ENCODE measurements at regions not wholly inside any gene's neighbourhood (a gene's known extent, or its start where the extent isn't known, plus 50 kb on each side); places are given as distances from the start of the nearest gene placed in this dataset.

DNA sequence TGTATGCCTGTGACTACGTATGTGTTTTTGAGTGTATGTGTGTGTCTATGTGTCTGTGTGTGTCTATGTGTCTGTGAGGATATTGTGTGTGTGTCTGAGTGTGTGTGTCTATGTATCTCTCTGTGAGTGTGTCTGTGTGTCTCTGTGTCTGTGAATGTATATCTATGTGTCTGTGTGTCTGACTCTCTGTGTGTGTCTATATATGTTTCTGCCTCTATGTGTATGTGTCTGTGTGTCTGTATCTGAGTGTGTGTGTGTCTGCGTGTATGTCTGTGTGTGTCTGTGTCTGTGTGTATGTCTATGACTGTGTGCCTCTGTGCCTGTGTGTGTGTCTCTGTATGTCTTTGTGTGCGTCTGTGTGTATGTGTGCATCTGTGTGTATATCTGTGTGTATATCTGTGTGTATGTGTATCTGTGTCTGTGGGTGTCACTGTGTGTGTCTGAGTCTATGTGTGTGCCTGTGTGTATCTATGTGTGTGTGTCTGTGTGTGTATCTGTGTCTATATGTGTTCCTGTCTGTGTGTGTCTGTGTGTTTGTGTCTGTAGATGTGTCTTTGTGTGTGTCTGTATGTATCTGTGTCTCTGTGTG is 172.7 kb downstream of the MYCN start:
- DNase-seq (ENCODE audit: low read depth) = no peak
- TF ChIP-seq, protein P1, sequence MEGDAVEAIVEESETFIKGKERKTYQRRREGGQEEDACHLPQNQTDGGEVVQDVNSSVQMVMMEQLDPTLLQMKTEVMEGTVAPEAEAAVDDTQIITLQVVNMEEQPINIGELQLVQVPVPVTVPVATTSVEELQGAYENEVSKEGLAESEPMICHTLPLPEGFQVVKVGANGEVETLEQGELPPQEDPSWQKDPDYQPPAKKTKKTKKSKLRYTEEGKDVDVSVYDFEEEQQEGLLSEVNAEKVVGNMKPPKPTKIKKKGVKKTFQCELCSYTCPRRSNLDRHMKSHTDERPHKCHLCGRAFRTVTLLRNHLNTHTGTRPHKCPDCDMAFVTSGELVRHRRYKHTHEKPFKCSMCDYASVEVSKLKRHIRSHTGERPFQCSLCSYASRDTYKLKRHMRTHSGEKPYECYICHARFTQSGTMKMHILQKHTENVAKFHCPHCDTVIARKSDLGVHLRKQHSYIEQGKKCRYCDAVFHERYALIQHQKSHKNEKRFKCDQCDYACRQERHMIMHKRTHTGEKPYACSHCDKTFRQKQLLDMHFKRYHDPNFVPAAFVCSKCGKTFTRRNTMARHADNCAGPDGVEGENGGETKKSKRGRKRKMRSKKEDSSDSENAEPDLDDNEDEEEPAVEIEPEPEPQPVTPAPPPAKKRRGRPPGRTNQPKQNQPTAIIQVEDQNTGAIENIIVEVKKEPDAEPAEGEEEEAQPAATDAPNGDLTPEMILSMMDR (IDR thresholded peaks at IDR 0.05; ENCODE audit: control insufficient read depth, extremely low read depth, insufficient read depth) = no peak
- H3K4me3 ChIP-seq (ENCODE audit: low read depth, low read length) = no peak overlapping the region

DNA sequence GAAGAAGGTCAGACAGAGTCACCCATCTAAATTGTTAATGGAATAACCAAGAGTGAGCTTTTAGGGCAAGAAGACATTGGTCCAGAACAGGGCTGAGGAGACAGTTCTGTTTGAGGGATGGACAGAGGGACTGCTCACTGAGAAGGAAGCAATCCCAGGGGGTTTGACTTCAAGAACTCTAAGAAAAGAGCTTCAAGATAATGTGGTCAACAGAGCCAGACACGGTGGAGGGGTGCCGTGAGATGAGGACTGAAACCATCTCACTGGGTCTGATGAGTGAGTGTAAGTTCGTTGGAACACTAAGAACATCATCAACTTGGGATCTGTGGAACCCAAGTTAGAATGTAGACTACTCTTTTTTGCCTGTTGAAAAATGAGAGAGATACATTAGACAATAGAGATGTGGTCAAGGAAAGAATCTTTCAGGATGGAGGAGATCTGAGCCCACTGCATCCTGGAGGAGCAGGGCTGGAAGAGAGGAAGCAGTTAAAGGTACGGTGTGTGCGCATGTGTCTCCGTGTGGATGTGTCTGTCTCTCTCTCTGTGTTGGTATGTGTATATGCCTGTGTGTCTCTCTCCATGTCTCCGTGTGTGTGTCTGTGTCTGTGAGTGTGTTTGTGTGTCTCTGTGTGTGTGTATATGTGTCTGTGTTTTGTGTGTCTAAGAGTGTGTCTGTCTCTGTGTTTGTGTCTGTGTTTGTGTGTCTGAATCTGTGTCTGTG is 172.1 kb downstream of the MYCN start:
- H3K4me3 ChIP-seq (ENCODE audit: low read depth, low read length) = no peak overlapping the region
- no peak for DNase-seq (ENCODE audit: low read depth)
- TF ChIP-seq, protein P1 (IDR thresholded peaks at IDR 0.05; ENCODE audit: control insufficient read depth, extremely low read depth, insufficient read depth) = no peak

DNA sequence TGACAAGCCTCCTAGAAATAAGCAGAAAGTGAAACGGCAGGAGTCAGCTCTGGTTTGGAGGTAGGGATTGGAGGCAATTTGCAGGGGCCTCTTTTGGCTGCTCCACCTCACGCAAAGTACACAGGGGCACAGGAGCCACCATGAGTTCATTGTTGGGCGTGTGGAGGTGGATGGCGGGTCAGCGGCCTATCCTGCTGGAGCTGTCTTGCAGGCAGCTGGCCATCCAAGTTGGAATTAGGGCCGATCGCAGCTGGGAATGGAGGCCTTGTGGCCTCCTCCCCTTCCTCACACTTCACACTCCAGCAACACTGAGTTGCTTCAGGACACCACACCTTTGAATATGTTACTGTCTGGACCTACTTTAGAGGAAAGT is 171.5 kb downstream of the MYCN start:
- TF ChIP-seq, protein P1 (IDR thresholded peaks at IDR 0.05; ENCODE audit: control insufficient read depth, extremely low read depth, insufficient read depth) = no peak
- DNase-seq (ENCODE audit: low read depth) = no peak
- H3K4me3 ChIP-seq (ENCODE audit: low read depth, low read length) = no peak overlapping the region

DNA sequence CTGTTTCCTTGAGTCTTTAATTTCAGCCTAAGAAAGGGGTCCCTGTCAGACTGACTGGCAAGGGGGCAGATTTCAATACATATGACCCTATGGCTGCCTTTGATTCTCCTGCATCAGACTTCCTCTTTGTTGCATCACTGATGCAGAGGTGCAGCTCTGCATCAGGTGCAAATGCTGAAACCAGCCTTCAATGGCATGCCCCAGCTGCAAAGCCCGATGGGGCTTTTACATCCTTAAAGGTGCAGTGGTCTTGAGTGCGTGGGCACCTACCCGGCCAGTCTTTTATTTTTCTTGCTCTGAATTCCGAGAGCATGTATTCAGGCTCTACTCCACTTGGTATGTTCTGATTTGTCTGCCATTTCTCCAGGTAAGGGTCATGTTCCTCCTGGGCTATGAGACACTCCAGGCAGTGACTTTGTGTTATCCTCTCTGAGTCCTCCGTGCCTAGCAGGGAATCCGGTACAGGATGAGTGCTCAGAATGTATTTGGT is 169.5 kb downstream of the MYCN start:
- no peak overlapping the region for H3K4me3 ChIP-seq (ENCODE audit: low read depth, low read length)
- TF ChIP-seq, protein P1 (IDR thresholded peaks at IDR 0.05; ENCODE audit: control insufficient read depth, extremely low read depth, insufficient read depth) = no peak
- DNase-seq (ENCODE audit: low read depth) = no peak

DNA sequence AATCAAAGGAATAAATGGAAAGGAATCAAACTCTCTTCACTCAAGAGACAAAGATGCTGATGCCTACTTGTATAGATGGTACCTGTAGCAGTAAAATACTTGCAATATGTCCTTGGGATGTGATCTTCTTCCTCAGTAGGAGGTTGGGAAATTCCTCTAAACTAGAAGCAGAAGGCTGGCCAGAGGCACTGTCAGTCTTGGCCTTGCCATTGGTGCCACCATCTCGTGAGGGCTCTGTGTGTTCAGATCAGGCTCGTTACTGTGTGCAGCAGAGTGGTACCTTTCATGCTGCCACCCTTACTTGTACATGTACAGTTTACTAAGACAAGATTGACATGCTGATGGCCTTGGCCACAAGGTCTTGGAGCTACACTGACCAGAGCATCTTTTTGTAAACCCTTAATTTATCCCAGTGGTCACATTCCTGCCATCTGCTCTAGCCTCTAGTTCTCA is 169.0 kb downstream of the MYCN start:
- no peak for DNase-seq (ENCODE audit: low read depth)
- no peak overlapping the region for H3K4me3 ChIP-seq (ENCODE audit: low read depth, low read length)
- TF ChIP-seq, protein P1 (IDR thresholded peaks at IDR 0.05; ENCODE audit: control insufficient read depth, extremely low read depth, insufficient read depth) = no peak

DNA sequence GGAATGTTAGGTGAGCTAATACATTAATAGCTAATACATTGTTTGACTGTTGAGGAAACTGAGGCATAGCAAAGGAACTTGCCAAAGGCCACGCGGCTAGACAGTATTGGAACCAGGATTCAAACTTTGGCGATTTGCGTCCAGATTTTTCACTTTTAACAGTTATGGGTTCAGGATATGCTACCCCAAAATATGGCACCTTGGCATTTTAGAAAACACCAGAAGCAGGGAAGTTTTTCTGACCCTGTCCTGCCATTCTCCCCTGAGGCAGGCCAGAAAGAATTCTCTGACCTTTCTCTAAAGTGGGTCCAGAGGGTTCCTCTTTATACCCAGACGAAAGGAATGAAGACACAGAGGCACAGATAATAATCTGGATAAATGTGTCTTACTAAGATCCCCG is 166.9 kb downstream of the MYCN start:
- DNase-seq (ENCODE audit: low read depth) = no peak
- H3K4me3 ChIP-seq (ENCODE audit: low read depth, low read length) = no peak overlapping the region
- TF ChIP-seq, protein P1 (IDR thresholded peaks at IDR 0.05; ENCODE audit: control insufficient read depth, extremely low read depth, insufficient read depth) = no peak

Measured in LNCaP clone FGC (cell line).